ENCODE measurements at regions not wholly inside any gene's neighbourhood (a gene's known extent, or its start where the extent isn't known, plus 50 kb on each side); places are given as distances from the start of the nearest gene placed in this dataset.
"Not testable (repeated sequence)": the region's sequence is repeated elsewhere in the genome, so short reads cannot be mapped to it uniquely, and the experiment has no call there.

DNA sequence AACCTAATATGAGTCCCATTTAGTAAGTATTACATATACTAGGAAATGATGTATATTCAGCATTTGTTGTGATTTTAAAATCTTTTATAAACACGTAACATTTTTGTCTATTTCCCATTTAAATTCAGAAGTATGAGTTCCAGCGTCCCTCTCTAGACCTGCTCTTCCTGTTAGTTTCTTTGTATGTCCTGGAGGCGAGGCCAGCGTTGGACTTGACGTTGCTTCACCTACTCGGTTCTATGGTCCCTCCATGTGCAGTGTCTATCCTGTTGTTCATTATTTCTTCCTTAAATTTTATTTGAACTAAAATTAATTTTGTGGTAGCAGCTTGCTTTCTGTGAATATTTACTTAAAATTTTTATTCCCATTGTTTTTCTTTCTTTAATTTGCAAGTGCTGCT is 88.5 kb downstream of the POTEH start:
- not testable (repeated sequence) for TF ChIP-seq POLR2A, EP300 (IDR thresholded peaks at IDR 0.05)
- TF ChIP-seq, protein P1, sequence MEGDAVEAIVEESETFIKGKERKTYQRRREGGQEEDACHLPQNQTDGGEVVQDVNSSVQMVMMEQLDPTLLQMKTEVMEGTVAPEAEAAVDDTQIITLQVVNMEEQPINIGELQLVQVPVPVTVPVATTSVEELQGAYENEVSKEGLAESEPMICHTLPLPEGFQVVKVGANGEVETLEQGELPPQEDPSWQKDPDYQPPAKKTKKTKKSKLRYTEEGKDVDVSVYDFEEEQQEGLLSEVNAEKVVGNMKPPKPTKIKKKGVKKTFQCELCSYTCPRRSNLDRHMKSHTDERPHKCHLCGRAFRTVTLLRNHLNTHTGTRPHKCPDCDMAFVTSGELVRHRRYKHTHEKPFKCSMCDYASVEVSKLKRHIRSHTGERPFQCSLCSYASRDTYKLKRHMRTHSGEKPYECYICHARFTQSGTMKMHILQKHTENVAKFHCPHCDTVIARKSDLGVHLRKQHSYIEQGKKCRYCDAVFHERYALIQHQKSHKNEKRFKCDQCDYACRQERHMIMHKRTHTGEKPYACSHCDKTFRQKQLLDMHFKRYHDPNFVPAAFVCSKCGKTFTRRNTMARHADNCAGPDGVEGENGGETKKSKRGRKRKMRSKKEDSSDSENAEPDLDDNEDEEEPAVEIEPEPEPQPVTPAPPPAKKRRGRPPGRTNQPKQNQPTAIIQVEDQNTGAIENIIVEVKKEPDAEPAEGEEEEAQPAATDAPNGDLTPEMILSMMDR (IDR thresholded peaks at IDR 0.05): not testable (repeated sequence)
